ENCODE measurements at regions not wholly inside any gene's neighbourhood (a gene's known extent, or its start where the extent isn't known, plus 50 kb on each side); places are given as distances from the start of the nearest gene placed in this dataset.

DNA sequence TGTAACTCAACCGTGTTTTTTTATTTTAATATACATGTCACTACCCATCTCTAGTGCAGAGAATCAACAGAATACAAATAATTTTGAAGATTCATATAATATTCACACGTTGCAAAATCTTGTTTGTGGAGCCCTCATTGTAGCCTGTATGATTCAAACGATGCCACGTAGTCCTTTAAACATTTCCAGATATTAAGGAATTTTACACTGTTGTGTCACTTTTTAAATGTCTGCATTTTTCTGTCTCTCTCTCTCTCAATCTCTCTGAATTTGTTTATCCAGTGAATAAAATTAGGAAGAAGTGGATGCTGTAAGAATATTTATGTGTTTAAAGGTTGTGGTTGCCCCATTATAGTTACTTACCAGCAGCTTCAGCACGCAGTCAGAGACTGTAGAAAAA lies 262.0 kb downstream of the PAX1 start:
- no peak for DNase-seq (ENCODE audit: low read depth)
- no peak overlapping the region for H3K4me3 ChIP-seq (ENCODE audit: control insufficient read depth, low read depth, low read length)
- TF ChIP-seq, protein P1, sequence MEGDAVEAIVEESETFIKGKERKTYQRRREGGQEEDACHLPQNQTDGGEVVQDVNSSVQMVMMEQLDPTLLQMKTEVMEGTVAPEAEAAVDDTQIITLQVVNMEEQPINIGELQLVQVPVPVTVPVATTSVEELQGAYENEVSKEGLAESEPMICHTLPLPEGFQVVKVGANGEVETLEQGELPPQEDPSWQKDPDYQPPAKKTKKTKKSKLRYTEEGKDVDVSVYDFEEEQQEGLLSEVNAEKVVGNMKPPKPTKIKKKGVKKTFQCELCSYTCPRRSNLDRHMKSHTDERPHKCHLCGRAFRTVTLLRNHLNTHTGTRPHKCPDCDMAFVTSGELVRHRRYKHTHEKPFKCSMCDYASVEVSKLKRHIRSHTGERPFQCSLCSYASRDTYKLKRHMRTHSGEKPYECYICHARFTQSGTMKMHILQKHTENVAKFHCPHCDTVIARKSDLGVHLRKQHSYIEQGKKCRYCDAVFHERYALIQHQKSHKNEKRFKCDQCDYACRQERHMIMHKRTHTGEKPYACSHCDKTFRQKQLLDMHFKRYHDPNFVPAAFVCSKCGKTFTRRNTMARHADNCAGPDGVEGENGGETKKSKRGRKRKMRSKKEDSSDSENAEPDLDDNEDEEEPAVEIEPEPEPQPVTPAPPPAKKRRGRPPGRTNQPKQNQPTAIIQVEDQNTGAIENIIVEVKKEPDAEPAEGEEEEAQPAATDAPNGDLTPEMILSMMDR (IDR thresholded peaks at IDR 0.05; ENCODE audit: control insufficient read depth, insufficient read depth, low read depth, low read length, missing control alignments): no peak

DNA sequence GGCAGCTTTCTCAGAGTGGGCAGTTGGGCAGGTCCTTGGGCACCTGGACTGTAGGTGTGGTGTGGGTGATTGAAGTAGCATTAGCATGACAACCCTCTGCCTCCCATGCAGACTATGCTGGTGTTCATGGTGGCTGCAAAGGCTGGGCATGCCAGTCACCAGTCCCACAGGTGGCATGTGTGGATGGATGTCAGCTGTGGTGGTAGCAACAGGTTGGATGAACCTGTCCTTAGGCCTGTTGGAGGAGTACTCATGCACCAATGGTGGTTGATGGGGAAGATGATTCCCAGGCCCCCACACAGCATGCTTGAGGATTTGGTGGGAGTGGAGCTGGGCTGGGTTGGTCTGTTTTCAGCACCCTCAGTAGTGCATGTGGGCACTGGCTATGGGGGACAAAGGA lies 251.1 kb downstream of the PAX1 start:
- no peak overlapping the region for H3K4me3 ChIP-seq (ENCODE audit: control insufficient read depth, low read depth, low read length)
- DNase-seq (ENCODE audit: low read depth): no peak
- TF ChIP-seq, protein P1 (IDR thresholded peaks at IDR 0.05; ENCODE audit: control insufficient read depth, insufficient read depth, low read depth, low read length, missing control alignments): no peak

DNA sequence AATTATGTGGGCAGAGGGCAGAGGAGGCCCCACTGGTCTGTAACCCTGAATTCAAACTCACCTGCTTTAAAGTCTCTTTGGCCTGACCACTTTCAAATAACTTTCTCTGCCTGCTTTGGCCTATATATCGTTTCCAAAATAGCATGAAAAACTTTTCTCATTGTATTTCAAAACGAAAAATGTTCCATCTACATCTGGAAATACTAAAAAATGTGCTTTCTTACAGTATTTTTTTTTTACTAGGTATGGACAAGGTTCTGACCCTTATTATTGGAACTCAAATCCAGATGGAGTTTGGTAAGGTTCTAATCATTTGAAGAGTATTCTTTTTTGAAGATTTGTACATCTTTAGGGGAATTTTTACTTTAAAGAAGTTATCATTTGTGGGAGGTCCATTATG lies 241.9 kb downstream of the PAX1 start:
- no peak for DNase-seq (ENCODE audit: low read depth)
- no peak overlapping the region for H3K4me3 ChIP-seq (ENCODE audit: control insufficient read depth, low read depth, low read length)
- TF ChIP-seq, protein P1 (IDR thresholded peaks at IDR 0.05; ENCODE audit: control insufficient read depth, insufficient read depth, low read depth, low read length, missing control alignments): no peak

DNA sequence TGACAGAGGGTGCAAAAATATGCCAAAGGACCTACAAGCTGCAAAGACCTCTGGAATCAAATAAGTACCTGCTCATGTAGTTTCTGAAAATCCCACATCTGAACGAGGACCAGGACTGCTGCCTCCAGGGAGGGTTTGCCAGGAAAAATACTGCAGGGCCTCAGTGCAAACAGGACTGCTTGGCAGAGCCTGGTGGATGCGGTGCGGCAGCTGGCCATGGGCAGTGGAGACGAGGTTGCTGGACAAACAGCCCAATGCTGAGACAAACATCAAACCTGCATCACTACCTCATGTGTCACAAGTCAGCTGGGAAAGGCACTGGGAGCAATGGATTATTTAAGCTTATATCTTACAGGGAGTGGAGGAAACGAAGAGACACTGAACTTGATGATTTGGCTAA lies 238.8 kb downstream of the PAX1 start:
- no peak overlapping the region for H3K4me3 ChIP-seq (ENCODE audit: control insufficient read depth, low read depth, low read length)
- DNase-seq (ENCODE audit: low read depth): no peak
- TF ChIP-seq, protein P1 (IDR thresholded peaks at IDR 0.05; ENCODE audit: control insufficient read depth, insufficient read depth, low read depth, low read length, missing control alignments): no peak

DNA sequence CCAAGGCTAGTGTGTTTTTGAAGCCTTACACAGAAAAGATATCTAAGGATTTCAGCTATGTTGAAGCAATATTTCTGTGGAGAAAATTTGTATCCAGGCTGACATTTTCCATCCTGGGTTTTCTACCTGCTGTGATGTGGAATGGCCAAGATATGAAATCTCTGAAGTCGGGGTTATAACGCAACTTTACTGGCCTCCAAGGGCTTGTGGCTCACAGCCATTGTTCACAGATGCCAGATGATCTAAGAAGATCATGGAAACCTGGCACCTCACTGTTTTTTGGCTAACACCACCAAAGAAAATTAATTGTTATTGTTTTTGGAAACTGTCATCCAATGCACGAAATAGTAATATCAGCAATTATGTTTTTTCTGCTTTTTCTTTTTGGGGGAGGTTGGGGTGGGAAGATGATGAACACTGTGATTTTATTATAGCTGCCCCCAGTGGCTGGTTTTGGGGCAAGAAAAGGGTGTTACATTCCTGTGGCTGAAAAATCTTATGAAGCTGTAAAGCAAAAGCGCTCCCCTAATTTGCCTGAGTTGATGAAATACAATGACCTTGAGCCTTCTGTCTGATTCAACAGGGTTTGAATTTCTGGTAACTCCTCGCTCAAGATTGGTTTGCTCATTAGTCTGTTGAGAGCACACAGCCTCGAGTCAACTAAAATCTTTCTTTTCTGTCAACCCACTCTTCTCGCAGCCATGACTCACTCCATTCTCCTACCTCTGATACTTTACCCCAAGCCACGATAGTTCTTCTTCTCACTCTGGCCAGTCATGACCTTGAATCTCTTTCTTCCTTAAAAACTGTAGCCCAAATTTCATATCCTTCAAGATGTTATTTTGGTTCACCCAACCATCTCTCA lies 236.7 kb downstream of the PAX1 start:
- H3K4me3 ChIP-seq (ENCODE audit: control insufficient read depth, low read depth, low read length): no peak overlapping the region
- TF ChIP-seq, protein P1 (IDR thresholded peaks at IDR 0.05; ENCODE audit: control insufficient read depth, insufficient read depth, low read depth, low read length, missing control alignments): no peak
- no peak for DNase-seq (ENCODE audit: low read depth)

DNA sequence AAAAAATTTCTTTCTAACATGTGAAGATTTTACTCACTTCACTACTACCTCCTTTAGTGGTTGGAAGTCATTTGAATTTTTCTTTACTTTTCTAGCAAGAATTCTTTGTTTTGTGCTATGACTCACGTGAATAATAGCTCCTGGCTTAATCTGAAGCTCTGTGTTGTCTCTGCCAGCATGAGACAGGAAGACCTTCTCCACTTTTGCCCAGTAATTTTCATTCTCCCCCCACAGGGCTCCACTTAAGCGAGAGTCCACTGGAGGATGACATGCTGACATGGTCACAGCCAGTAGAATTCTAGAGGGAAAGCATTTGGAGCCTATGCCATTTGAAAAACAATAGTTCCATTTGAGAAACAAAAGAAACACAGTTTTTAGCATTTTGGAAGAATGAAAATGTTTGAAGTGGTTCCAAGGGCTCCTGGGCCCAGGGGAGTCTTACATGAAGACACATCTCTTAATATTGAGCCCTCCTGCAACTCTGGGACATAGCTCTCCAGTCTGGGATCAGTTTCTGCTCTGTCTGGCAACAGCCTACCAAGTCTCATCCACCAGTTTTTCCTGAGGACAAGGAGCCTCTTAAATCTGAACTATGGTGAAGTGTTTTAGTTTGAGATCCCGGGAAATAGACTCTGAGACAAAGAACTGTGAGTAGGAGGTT lies 231.4 kb downstream of the PAX1 start:
- no peak for DNase-seq (ENCODE audit: low read depth)
- TF ChIP-seq, protein P1 (IDR thresholded peaks at IDR 0.05; ENCODE audit: control insufficient read depth, insufficient read depth, low read depth, low read length, missing control alignments): no peak

More for the DNA sequence above, 231.4 kb downstream of the PAX1 start:
- H3K4me3 ChIP-seq (ENCODE audit: control insufficient read depth, low read depth, low read length): no peak overlapping the region
